Spleen (tissue), 11 donors: ENCODE measurements at regions not wholly inside any gene's neighbourhood (a gene's known extent, or its start where the extent isn't known, plus 50 kb on each side); places are given as distances from the start of the nearest gene placed in this dataset.

Source experiments
- DNase-seq: peaks from one replicate; pipeline ENCODE4 v3.0.0-alpha.2; 2020
- H3K27ac ChIP-seq, 8 donors: fragments of 200-600 bp; sonication (generic) in 7 of 8; 1 replicate in 4 of 8; 2 replicates in 4 of 8; pipeline versions ENCODE4 v1.5.0 to v1.8.0; 2016 to 2021; ENCODE audit warnings: inconsistent platforms in 4 of 8, mild to moderate bottlenecking in 4 of 8, moderate library complexity in 1 of 8
- H3K27me3 ChIP-seq, 7 donors: fragments of 200-600 bp; sonication (generic) in 6 of 7; replicated peaks in 1 of 7; 1 replicate in 4 of 7; 2 replicates in 3 of 7; pipeline versions ENCODE4 v1.5.0 to v1.8.0; 2016 to 2021; ENCODE audit warnings: inconsistent platforms in 3 of 7, mild to moderate bottlenecking in 1 of 7
- H3K36me3 ChIP-seq, 6 donors: fragments of 200-600 bp; sonication (generic) in 5 of 6; 1 replicate in 4 of 6; 2 replicates in 2 of 6; pipeline versions ENCODE4 v1.5.0 to v1.8.0; 2016 to 2021; ENCODE audit warnings: inconsistent platforms in 2 of 6
- H3K4me1 ChIP-seq, 6 donors: fragments of 200-600 bp; sonication (generic) in 5 of 6; 1 replicate in 3 of 6; 2 replicates in 3 of 6; pipeline versions ENCODE4 v1.5.0 to v1.8.0; 2016 to 2021; ENCODE audit warnings: inconsistent platforms in 3 of 6
- H3K4me3 ChIP-seq, 8 donors: fragments of 200-600 bp; sonication (generic) in 7 of 8; 1 replicate in 4 of 8; 2 replicates in 4 of 8; pipeline versions ENCODE4 v1.5.0 to v1.8.0; 2016 to 2021; ENCODE audit warnings: inconsistent platforms in 4 of 8, mild to moderate bottlenecking in 4 of 8, moderate library complexity in 2 of 8
- H3K9me3 ChIP-seq, 8 donors: fragments of 200-600 bp; sonication (generic) in 7 of 8; 1 replicate in 4 of 8; 2 replicates in 4 of 8; pipeline versions ENCODE4 v1.5.0 to v1.8.0; 2016 to 2021; ENCODE audit warnings: inconsistent platforms in 4 of 8
- POLR2A ChIP-seq, 3 donors: fragments of 450-650 bp; IDR thresholded peaks; one replicate each; pipeline ENCODE4 v1.5.1; 2017; ENCODE audit warnings: antibody characterized with exemption in 3 of 3, mild to moderate bottlenecking in 1 of 3
- POLR2AphosphoS5 ChIP-seq, 3 donors: sonication (generic); formaldehyde crosslinking; IDR thresholded peaks; one replicate each; pipeline ENCODE4 v1.5.1; 2017; ENCODE audit warnings: antibody characterized with exemption in 3 of 3
- WGBS, 5 donors: extraction: QIAGEN DNeasy Blood & Tissue Kit in 3 of 5; methylation state at CpG; one replicate each; pipeline versions ENCODE4 v1.1.5 to v1.1.7; 2013 to 2018; 5-methylcytosine and 5-hydroxymethylcytosine counted together
- intact Hi-C: fragments of 100-400 bp; cut with DNase I; formaldehyde crosslinking; loops from one replicate; pipeline ENCODE4 v1.15.0; 2023; ENCODE audit warnings: low total_unique reads
- TF ChIP-seq, protein P1 (sequence below), 11 experiments: fragments of 200-600 bp in 7 of 11; fragments of 450-650 bp in 4 of 11; sonication (generic) in 4 of 11; IDR thresholded peaks in 8 of 11; conservative IDR thresholded peaks in 3 of 11; 1 replicate in 7 of 11; 2 replicates in 4 of 11; pipeline versions ENCODE4 v1.4.0 to v1.8.0; 2016 to 2021; ENCODE audit warnings: antibody characterized with exemption in 11 of 11, inconsistent platforms in 4 of 11, mild to moderate bottlenecking in 1 of 11
- donor health status: healthy with polysubstance abuse.
- donor health status: DM: no; HTN: no; CAD: no; lungs with moderate emphysema.
- donor health status: DM: no; HTN: no; CAD: no.
- donor health status: Bipolar disorder and iron deficiency.
- donor health status: healthy.
- donor health status: DM: no; HTN: no; CAD: no.
- donor health status: DM: yes; HTN: yes; CAD: no.

DNA sequence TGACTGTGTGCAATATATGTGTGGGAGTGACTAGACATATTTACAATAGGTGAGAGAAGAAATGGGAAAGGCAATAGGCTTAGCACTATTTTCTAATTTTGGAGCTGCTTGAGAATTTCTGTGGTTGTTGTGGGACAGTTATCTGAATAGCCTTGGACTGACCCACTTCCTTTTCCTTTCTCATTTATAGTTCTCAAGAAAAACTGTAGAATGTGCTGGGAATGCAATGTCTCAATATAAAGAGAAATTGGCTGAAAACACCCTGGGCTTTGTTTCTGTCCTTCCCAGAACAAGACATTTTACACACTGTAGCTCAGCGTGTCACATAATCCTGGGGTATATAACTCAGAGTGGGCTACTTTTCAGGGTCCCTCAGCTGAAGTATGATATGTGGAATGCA lies 153.0 kb upstream of the RHOBTB1 start:
- no peak overlapping the region for H3K27ac ChIP-seq
- H3K27me3 ChIP-seq, result no peaks in the 10 kb centered on the region
- H3K36me3 ChIP-seq, result no peaks in the 10 kb centered on the region
- no peaks in the 10 kb centered on the region for H3K4me1 ChIP-seq
- TF ChIP-seq, protein P1, sequence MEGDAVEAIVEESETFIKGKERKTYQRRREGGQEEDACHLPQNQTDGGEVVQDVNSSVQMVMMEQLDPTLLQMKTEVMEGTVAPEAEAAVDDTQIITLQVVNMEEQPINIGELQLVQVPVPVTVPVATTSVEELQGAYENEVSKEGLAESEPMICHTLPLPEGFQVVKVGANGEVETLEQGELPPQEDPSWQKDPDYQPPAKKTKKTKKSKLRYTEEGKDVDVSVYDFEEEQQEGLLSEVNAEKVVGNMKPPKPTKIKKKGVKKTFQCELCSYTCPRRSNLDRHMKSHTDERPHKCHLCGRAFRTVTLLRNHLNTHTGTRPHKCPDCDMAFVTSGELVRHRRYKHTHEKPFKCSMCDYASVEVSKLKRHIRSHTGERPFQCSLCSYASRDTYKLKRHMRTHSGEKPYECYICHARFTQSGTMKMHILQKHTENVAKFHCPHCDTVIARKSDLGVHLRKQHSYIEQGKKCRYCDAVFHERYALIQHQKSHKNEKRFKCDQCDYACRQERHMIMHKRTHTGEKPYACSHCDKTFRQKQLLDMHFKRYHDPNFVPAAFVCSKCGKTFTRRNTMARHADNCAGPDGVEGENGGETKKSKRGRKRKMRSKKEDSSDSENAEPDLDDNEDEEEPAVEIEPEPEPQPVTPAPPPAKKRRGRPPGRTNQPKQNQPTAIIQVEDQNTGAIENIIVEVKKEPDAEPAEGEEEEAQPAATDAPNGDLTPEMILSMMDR (IDR thresholded peaks at IDR 0.05 in 8 of 11, conservative IDR thresholded peaks at IDR 0.05 in 3 of 11), result no peak
- TF ChIP-seq POLR2AphosphoS5 (IDR thresholded peaks at IDR 0.05) (no peak), POLR2A (IDR thresholded peaks at IDR 0.05) (no peak)
- intact Hi-C loops, result no loop called here
- no peak overlapping the region for H3K4me3 ChIP-seq
- no peak for DNase-seq
- WGBS, 5 donors, result 8 to 26% (median 16%) methylated on average over 1 of the region's 1 CpG
- H3K9me3 ChIP-seq, result no peaks in the 10 kb centered on the region

DNA sequence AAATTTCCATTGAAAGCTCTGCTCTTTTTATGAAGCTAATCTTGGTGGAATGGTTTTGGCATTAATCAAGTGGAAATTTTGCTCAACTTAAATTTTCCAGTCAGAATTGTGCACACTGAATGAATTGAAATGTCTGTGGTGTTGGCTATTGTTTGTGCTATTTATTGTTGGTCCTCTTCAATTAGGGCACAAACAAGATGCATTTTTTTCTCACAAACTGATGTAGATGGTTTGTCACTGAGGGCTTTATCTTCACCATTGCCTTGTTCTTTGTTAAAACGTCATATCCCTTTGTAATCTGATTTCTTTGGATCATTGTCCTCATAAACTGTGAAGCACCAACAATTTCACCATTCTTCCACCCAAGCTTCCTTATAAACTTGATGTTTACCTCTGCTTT lies 152.1 kb upstream of the RHOBTB1 start:
- WGBS, 5 donors, result 61 to 83% (median 73%) methylated on average over 1 of the region's 1 CpG
- intact Hi-C loops, result no loop called here
- no peak overlapping the region for H3K4me3 ChIP-seq
- H3K4me1 ChIP-seq, result no peaks in the 10 kb centered on the region
- H3K36me3 ChIP-seq, result no peaks in the 10 kb centered on the region
- DNase-seq, result no peak
- no peaks in the 10 kb centered on the region for H3K27me3 ChIP-seq
- H3K9me3 ChIP-seq, result no peaks in the 10 kb centered on the region
- TF ChIP-seq POLR2AphosphoS5 (IDR thresholded peaks at IDR 0.05), result no peak
- TF ChIP-seq POLR2A (IDR thresholded peaks at IDR 0.05), result no peak
- TF ChIP-seq, protein P1 (IDR thresholded peaks at IDR 0.05 in 8 of 11, conservative IDR thresholded peaks at IDR 0.05 in 3 of 11), result no peak
- H3K27ac ChIP-seq, result no peak overlapping the region

DNA sequence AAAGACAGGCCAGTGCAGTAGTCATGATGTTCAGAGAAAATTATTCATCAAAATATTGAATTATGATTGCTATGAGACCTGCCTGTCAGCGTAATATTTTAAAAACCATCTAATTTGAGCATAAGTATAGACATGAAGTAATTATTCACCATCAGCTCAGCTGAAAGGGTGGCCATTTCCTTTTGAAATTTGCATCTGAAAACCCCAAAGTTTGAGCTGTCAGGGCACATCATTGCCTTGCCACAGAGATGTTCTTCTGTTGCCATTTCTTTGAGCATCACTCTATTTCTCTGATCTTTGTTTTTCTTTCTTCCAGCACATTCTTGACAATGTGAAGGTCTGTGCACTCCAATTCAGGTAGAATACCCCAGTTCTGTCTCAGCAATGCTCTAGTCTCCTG lies 147.5 kb upstream of the RHOBTB1 start:
- TF ChIP-seq POLR2A (IDR thresholded peaks at IDR 0.05) (no peak), POLR2AphosphoS5 (IDR thresholded peaks at IDR 0.05) (no peak)
- TF ChIP-seq, protein P1 (IDR thresholded peaks at IDR 0.05 in 8 of 11, conservative IDR thresholded peaks at IDR 0.05 in 3 of 11), result no peak
- Histone ChIP-seq H3K4me3 (no peak overlapping the region), H3K36me3 (no peaks in the 10 kb centered on the region), H3K27me3 (no peaks in the 10 kb centered on the region), H3K9me3 (no peaks in the 10 kb centered on the region), H3K4me1 (no peaks in the 10 kb centered on the region), H3K27ac (no peak overlapping the region)
- no peak for DNase-seq
- 76 to 94% (median 87%) methylated on average over 1 of the region's 1 CpG for WGBS, 5 donors
- intact Hi-C loops, result no loop called here

DNA sequence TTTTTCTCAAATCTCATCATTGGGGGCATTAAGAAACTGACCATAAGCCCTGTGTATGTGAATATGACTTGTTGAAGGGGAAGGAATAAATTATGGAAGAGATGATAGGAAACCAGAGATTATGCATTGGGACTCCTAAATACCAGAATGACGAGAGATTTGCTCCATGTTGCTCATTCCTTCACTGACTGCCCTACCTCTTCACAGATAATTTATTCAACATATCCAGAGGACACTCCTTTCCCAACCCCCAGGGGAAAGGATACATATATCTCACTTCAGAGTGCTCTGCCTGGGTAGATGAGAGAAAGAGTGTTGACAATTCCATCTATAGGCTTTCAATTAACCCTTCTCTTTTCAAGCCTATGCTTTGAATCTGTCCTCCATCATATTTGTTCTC lies 145.3 kb upstream of the RHOBTB1 start:
- no peak overlapping the region for H3K4me3 ChIP-seq
- WGBS, 5 donors, result 64 to 85% (median 83%) methylated on average over 1 of the region's 1 CpG
- no peak overlapping the region for H3K27ac ChIP-seq
- H3K36me3 ChIP-seq, result no peaks in the 10 kb centered on the region
- intact Hi-C loops, result no loop called here
- TF ChIP-seq, protein P1 (IDR thresholded peaks at IDR 0.05 in 8 of 11, conservative IDR thresholded peaks at IDR 0.05 in 3 of 11), result no peak
- TF ChIP-seq POLR2A (IDR thresholded peaks at IDR 0.05) (no peak), POLR2AphosphoS5 (IDR thresholded peaks at IDR 0.05) (no peak)
- no peaks in the 10 kb centered on the region for H3K27me3 ChIP-seq
- peaks cover 0 to 9% (median 5%) of the 10 kb centered on the region in 8 donors for H3K9me3 ChIP-seq
- no peak for DNase-seq
- H3K4me1 ChIP-seq, result no peaks in the 10 kb centered on the region
